ENCODE measurements at regions not wholly inside any gene's neighbourhood (a gene's known extent, or its start where the extent isn't known, plus 50 kb on each side); places are given as distances from the start of the nearest gene placed in this dataset.

- no peak for TF ChIP-seq CTCF (IDR thresholded peaks at IDR 0.05)
- TF ChIP-seq POLR2A (IDR thresholded peaks at IDR 0.05): no peak
Measured at GRCh38 chr3:30321065-30321464, 285.3 kb upstream of the TGFBR2 start.
